ENCODE measurements at regions not wholly inside any gene's neighbourhood (a gene's known extent, or its start where the extent isn't known, plus 50 kb on each side); places are given as distances from the start of the nearest gene placed in this dataset.
"Not testable (repeated sequence)": the region's sequence is repeated elsewhere in the genome, so short reads cannot be mapped to it uniquely, and the experiment has no call there.

- no peak overlapping the region for H3K27ac Mint-ChIP-seq
- ATAC-seq: no peak
- H3K27me3 Mint-ChIP-seq: no peaks in the 10 kb centered on the region
- no peak for DNase-seq
- intact Hi-C loops (cut with micrococcal nuclease): no loop called here
- CTCF ChIA-PET: no interaction called here
- H3K9me3 Mint-ChIP-seq: no peaks in the 10 kb centered on the region
- TF ChIP-seq CTCF (IDR thresholded peaks at IDR 0.05): no peak
- H3K36me3 Mint-ChIP-seq (ENCODE audit: low read depth): no peaks in the 10 kb centered on the region
- H3K4me3 Mint-ChIP-seq: no peak overlapping the region
- POLR2A ChIA-PET: no interaction called here
- H3K4me1 Mint-ChIP-seq (ENCODE audit: low read depth): no peaks in the 10 kb centered on the region
Measured at GRCh38 chr4:115537387-115537786, 424.0 kb upstream of the NDST4 start.

- ChIA-PET POLR2A (interaction anchor here (0.7 kb wide), 1 partner anchor 323 kb away, joined by 3 read pairs; no protein-coding TSS in a partner anchor), CTCF (no interaction called here)
- Mint-ChIP-seq H3K36me3 (ENCODE audit: low read depth) (no peaks in the 10 kb centered on the region), H3K27ac (no peak overlapping the region), H3K9me3 (no peaks in the 10 kb centered on the region), H3K4me3 (no peak overlapping the region), H3K4me1 (ENCODE audit: low read depth) (no peaks in the 10 kb centered on the region), H3K27me3 (no peaks in the 10 kb centered on the region)
- ATAC-seq: no peak
- intact Hi-C loops (cut with micrococcal nuclease): no loop called here
- DNase-seq: no peak
- TF ChIP-seq CTCF (IDR thresholded peaks at IDR 0.05): no peak
Measured at GRCh38 chr4:115529126-115529525, 415.7 kb upstream of the NDST4 start.

- intact Hi-C loops (cut with micrococcal nuclease); POLR2A ChIA-PET: not testable (repeated sequence)
Measured at GRCh38 chr4:115519476-115519875, 406.1 kb upstream of the NDST4 start.

GRCh38 chr4:115515772-115516171 lies 402.4 kb upstream of the NDST4 start:
- ChIA-PET POLR2A (no interaction called here), CTCF (interaction anchor here (1.0 kb wide), 1 partner anchor 26 kb away, joined by 3 read pairs; no protein-coding TSS in a partner anchor)
- TF ChIP-seq CTCF (IDR thresholded peaks at IDR 0.05): no peak
- Mint-ChIP-seq H3K4me3 (no peak overlapping the region), H3K27ac (no peak overlapping the region), H3K9me3 (peaks cover 6% of the 10 kb centered on the region), H3K36me3 (ENCODE audit: low read depth) (no peaks in the 10 kb centered on the region), H3K4me1 (ENCODE audit: low read depth) (no peaks in the 10 kb centered on the region), H3K27me3 (no peaks in the 10 kb centered on the region)
- ATAC-seq (no peak), DNase-seq (no peak)
- intact Hi-C loops (cut with micrococcal nuclease): no loop called here

More at GRCh38 chr4:115519476-115519875, 406.1 kb upstream of the NDST4 start:
- H3K4me1 Mint-ChIP-seq (ENCODE audit: low read depth); H3K4me3 Mint-ChIP-seq; H3K27ac Mint-ChIP-seq; CTCF ChIA-PET; DNase-seq; ATAC-seq; H3K36me3 Mint-ChIP-seq (ENCODE audit: low read depth); H3K27me3 Mint-ChIP-seq: not testable (repeated sequence)
- H3K9me3 Mint-ChIP-seq: peaks cover 14% of the 10 kb centered on the region

GRCh38 chr4:115515366-115515765 lies 401.9 kb upstream of the NDST4 start:
- ChIA-PET POLR2A (no interaction called here), CTCF (interaction anchor here (1.0 kb wide), 1 partner anchor 27 kb away, joined by 3 read pairs; no protein-coding TSS in a partner anchor)
- Mint-ChIP-seq H3K36me3 (ENCODE audit: low read depth) (no peaks in the 10 kb centered on the region), H3K4me3 (no peak overlapping the region), H3K4me1 (ENCODE audit: low read depth) (no peaks in the 10 kb centered on the region), H3K27ac (no peak overlapping the region), H3K9me3 (peaks cover 3% of the 10 kb centered on the region), H3K27me3 (no peaks in the 10 kb centered on the region)
- intact Hi-C loops (cut with micrococcal nuclease): no loop called here
- no peak for TF ChIP-seq CTCF (IDR thresholded peaks at IDR 0.05)
- no peak for DNase-seq
- no peak for ATAC-seq

- Mint-ChIP-seq H3K27ac (no peak overlapping the region), H3K27me3 (no peaks in the 10 kb centered on the region), H3K4me1 (ENCODE audit: low read depth) (no peaks in the 10 kb centered on the region), H3K9me3 (peaks cover 3% of the 10 kb centered on the region), H3K36me3 (ENCODE audit: low read depth) (no peaks in the 10 kb centered on the region), H3K4me3 (no peak overlapping the region)
- ChIA-PET CTCF (no interaction called here), POLR2A (no interaction called here)
- intact Hi-C loops (cut with micrococcal nuclease): no loop called here
- no peak for DNase-seq
- no peak for TF ChIP-seq CTCF (IDR thresholded peaks at IDR 0.05)
- no peak for ATAC-seq
Measured at GRCh38 chr4:115514675-115515074, 401.3 kb upstream of the NDST4 start.

Data from activated CD8-positive, alpha-beta T cell treated with anti-CD3 and anti-CD28 coated beads for 36 hours (primary cell).